ENCODE measurements at regions not wholly inside any gene's neighbourhood (a gene's known extent, or its start where the extent isn't known, plus 50 kb on each side); places are given as distances from the start of the nearest gene placed in this dataset.

DNA sequence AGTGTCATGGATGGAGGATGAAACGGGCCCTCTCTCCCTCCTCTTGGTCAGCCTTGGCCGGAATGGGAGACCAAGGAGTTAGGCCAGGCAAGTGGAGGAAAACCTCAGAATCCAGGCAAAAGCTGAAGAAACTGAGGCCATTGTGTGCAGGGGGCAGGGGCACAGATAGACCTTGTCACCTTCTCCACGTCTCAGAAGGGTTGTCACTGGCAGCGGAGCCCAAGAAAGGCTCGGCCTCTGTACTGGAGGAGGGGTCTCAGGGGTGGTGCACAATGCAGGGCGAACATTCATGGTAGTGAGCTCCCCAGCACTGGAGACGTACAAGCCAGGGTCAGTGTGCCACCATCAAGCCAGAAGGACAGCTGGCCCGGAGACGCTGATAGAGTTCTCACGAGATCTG is 139.5 kb downstream of the CPZ start:
- ChIA-PET CTCF (no interaction called here), POLR2A (no interaction called here)
- in situ Hi-C loops (cut with HindIII; ENCODE audit: low pct_unique_long_range_greater_than_20kb, low sequenced_read_pairs) (no loop called here), intact Hi-C loops (cut with micrococcal nuclease; ENCODE audit: unreplicated experiment) (no loop called here)
- no peak for DNase-seq (ENCODE audit: low read depth, low spot score)
- no peaks in the 10 kb centered on the region for H3K9me3 ChIP-seq (ENCODE audit: control insufficient read depth, insufficient read depth, low read depth, low read length)
- H3K4me1 ChIP-seq (ENCODE audit: control insufficient read depth, insufficient read depth, low read length): no peaks in the 10 kb centered on the region
- H3K27me3 ChIP-seq (ENCODE audit: control insufficient read depth, insufficient read depth, low read length): no peaks in the 10 kb centered on the region
- TF ChIP-seq TCF7L2 (IDR thresholded peaks at IDR 0.05; ENCODE audit: low read depth, low read length): no peak
- TF ChIP-seq, protein P1, sequence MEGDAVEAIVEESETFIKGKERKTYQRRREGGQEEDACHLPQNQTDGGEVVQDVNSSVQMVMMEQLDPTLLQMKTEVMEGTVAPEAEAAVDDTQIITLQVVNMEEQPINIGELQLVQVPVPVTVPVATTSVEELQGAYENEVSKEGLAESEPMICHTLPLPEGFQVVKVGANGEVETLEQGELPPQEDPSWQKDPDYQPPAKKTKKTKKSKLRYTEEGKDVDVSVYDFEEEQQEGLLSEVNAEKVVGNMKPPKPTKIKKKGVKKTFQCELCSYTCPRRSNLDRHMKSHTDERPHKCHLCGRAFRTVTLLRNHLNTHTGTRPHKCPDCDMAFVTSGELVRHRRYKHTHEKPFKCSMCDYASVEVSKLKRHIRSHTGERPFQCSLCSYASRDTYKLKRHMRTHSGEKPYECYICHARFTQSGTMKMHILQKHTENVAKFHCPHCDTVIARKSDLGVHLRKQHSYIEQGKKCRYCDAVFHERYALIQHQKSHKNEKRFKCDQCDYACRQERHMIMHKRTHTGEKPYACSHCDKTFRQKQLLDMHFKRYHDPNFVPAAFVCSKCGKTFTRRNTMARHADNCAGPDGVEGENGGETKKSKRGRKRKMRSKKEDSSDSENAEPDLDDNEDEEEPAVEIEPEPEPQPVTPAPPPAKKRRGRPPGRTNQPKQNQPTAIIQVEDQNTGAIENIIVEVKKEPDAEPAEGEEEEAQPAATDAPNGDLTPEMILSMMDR (IDR thresholded peaks at IDR 0.05): no peak
- no peak for TF ChIP-seq POLR2AphosphoS5 (IDR thresholded peaks at IDR 0.05; ENCODE audit: low read depth, low read length)
- no peak for TF ChIP-seq SIN3A (IDR thresholded peaks at IDR 0.05; ENCODE audit: borderline replicate concordance, insufficient read depth, low read depth, low read length)
- no peak for ATAC-seq
- BruUV-seq (replicated peaks): no TSS peak
- no peak overlapping the region for H3K4me3 ChIP-seq (ENCODE audit: low read depth in 2 of 2, low read length in 2 of 2)
- no peaks in the 10 kb centered on the region for H3K36me3 ChIP-seq (ENCODE audit: control insufficient read depth, insufficient read depth, low read length)
- H3K27ac ChIP-seq (ENCODE audit: low read length): no peak overlapping the region

DNA sequence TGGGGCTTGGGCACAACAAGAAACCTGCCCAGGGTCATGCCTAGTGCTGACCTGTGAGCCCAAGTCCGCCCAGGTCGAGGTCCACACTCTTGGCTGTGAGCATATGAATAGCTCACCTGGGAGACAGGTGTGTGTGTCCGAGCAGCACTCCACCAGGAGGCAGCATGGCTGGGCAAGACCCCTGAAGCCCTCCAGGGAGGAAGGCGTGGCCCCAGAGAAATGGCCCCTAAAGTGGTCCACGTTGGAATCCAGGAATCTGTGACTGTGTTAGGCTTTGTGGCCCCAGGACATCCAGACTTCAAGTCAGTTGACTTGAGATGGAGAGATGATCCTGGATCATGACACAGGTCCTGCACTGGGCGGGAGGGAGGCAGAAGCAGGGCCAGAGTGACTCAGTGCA is 138.8 kb downstream of the CPZ start:
- no peaks in the 10 kb centered on the region for H3K9me3 ChIP-seq (ENCODE audit: control insufficient read depth, insufficient read depth, low read depth, low read length)
- BruUV-seq (replicated peaks): no TSS peak
- intact Hi-C loops (cut with micrococcal nuclease; ENCODE audit: unreplicated experiment): no loop called here
- DNase-seq (ENCODE audit: low read depth, low spot score): no peak
- no peaks in the 10 kb centered on the region for H3K27me3 ChIP-seq (ENCODE audit: control insufficient read depth, insufficient read depth, low read length)
- H3K4me3 ChIP-seq (ENCODE audit: low read depth in 2 of 2, low read length in 2 of 2): no peak overlapping the region
- POLR2A ChIA-PET: no interaction called here
- H3K36me3 ChIP-seq (ENCODE audit: control insufficient read depth, insufficient read depth, low read length): no peaks in the 10 kb centered on the region
- TF ChIP-seq, protein P1 (IDR thresholded peaks at IDR 0.05): no peak
- TF ChIP-seq POLR2AphosphoS5 (IDR thresholded peaks at IDR 0.05; ENCODE audit: low read depth, low read length) (no peak), TCF7L2 (IDR thresholded peaks at IDR 0.05; ENCODE audit: low read depth, low read length) (no peak), SIN3A (IDR thresholded peaks at IDR 0.05; ENCODE audit: borderline replicate concordance, insufficient read depth, low read depth, low read length) (no peak)
- TF ChIP-seq, protein P2, sequence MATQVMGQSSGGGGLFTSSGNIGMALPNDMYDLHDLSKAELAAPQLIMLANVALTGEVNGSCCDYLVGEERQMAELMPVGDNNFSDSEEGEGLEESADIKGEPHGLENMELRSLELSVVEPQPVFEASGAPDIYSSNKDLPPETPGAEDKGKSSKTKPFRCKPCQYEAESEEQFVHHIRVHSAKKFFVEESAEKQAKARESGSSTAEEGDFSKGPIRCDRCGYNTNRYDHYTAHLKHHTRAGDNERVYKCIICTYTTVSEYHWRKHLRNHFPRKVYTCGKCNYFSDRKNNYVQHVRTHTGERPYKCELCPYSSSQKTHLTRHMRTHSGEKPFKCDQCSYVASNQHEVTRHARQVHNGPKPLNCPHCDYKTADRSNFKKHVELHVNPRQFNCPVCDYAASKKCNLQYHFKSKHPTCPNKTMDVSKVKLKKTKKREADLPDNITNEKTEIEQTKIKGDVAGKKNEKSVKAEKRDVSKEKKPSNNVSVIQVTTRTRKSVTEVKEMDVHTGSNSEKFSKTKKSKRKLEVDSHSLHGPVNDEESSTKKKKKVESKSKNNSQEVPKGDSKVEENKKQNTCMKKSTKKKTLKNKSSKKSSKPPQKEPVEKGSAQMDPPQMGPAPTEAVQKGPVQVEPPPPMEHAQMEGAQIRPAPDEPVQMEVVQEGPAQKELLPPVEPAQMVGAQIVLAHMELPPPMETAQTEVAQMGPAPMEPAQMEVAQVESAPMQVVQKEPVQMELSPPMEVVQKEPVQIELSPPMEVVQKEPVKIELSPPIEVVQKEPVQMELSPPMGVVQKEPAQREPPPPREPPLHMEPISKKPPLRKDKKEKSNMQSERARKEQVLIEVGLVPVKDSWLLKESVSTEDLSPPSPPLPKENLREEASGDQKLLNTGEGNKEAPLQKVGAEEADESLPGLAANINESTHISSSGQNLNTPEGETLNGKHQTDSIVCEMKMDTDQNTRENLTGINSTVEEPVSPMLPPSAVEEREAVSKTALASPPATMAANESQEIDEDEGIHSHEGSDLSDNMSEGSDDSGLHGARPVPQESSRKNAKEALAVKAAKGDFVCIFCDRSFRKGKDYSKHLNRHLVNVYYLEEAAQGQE (IDR thresholded peaks at IDR 0.05; ENCODE audit: insufficient read depth in 1 of 2, low read depth in 2 of 2, low read length in 1 of 2): no peak
- no peak for ATAC-seq
- H3K27ac ChIP-seq (ENCODE audit: low read length): no peak overlapping the region
- H3K4me1 ChIP-seq (ENCODE audit: control insufficient read depth, insufficient read depth, low read length): no peaks in the 10 kb centered on the region
- in situ Hi-C loops (cut with HindIII; ENCODE audit: low pct_unique_long_range_greater_than_20kb, low sequenced_read_pairs): no loop called here
- CTCF ChIA-PET: no interaction called here
